GM21367 (cell line): ENCODE measurements at regions not wholly inside any gene's neighbourhood (a gene's known extent, or its start where the extent isn't known, plus 50 kb on each side); places are given as distances from the start of the nearest gene placed in this dataset.
"Not testable (repeated sequence)": the region's sequence is repeated elsewhere in the genome, so short reads cannot be mapped to it uniquely, and the experiment has no call there.

ENCODE experiments used
- ATAC-seq: cut with Tn5 transposase; IDR thresholded peaks from one replicate; pipeline ENCODE4 v1.9.1; 2021; ENCODE audit not compliant: unreplicated experiment

DNA sequence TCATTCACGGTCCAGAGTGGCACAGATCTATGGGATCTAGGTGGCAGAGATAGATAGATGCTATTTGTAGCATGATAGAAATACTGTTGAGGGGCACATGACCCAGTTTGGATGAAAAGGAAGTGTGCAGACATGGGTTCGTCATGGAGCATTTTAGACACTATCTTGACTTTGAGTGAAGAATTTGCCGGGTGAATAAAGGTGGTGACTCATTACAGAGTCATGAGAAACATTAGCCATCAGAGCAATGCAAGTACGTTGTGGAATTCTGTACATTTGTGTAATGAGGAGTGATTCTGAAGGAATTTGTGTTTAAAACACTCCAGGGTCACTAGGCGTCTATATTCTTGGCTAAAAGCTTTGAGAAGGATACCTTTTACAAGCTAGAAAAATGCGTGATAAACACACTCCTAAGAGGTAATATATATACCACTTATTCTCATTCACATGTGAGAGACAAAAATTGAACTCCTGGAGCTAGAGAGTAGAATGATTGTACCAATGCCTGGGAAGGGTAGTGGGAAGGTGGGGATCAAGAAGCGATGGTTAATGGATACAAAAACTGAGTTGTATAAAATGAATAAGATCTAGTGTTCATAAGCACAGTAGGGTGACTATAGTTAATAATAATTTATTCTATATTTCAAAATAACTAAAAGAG, 593.7 kb upstream of the LUZP2 start:
- ATAC-seq = no peak

DNA sequence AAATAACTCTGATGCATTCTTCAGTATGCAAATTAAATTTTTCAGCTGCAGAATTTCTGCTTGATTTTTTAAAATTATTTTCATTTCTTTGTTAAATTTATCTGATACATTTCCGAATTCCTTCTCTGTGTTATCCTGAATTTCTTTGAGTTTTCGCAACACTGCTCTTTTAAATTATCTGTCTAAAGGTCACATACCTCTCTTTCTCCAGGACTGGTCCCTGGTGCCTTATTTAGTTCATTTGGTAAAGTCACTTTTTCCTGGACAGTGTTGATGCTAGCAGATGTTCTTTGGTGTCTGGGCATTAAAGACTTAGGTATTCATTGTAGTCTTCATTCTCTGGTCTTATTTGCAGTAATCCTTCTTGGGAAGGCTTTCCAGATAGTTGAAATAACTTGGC, 577.4 kb upstream of the LUZP2 start:
- no peak for ATAC-seq

- no peak for ATAC-seq
Observed at GRCh38 chr11:23923357-23923756, 573.5 kb upstream of the LUZP2 start.

DNA sequence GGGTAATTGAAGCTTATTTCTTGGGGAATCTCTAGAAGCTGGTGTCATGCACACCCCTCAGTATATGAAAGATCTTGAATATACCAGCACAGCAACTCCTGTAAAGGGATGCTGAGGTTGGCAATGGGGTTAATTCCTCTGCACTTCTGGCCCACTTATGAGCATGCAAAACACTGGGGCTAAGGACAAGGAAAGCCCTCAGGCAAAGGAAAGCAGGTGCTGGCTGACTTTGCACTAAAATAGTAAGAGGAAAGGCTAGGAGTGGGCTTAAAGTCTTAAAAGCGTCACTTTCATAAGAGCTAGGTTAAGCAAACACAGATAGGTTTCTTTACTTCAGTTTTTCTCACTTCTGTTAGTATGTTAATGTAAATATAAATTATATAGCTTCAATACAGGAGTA, 572.6 kb upstream of the LUZP2 start:
- ATAC-seq = no peak

DNA sequence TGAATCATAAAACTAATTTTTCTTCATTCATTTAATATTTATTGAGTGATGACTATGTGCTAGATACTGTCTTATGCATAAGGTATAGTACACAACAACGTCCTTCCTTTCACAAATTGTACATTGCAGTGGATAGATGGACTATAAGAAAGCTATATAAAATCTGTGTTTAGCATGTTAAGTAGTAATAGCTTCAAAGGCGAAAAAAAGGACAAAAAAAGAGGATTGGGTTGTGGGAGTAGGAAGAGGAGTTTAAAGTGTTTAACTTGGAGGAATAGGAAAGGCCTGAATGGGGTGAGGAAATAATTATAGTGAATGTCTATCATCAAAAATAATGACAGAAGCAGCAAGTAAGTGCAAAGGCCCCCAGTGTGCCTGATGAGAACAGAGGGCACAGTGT, 565.4 kb upstream of the LUZP2 start:
- no peak for ATAC-seq

GRCh38 chr11:23932485-23932898, 564.4 kb upstream of the LUZP2 start:
- ATAC-seq = no peak

GRCh38 chr11:23933721-23934120, 563.1 kb upstream of the LUZP2 start:
- ATAC-seq = no peak

- not testable (repeated sequence) for ATAC-seq
Observed at GRCh38 chr11:23934671-23935270, 562.1 kb upstream of the LUZP2 start.

GRCh38 chr11:23942117-23942815, 554.6 kb upstream of the LUZP2 start:
- ATAC-seq = not testable (repeated sequence)

- ATAC-seq = no peak
Observed at GRCh38 chr11:23944923-23945322, 551.9 kb upstream of the LUZP2 start.

DNA sequence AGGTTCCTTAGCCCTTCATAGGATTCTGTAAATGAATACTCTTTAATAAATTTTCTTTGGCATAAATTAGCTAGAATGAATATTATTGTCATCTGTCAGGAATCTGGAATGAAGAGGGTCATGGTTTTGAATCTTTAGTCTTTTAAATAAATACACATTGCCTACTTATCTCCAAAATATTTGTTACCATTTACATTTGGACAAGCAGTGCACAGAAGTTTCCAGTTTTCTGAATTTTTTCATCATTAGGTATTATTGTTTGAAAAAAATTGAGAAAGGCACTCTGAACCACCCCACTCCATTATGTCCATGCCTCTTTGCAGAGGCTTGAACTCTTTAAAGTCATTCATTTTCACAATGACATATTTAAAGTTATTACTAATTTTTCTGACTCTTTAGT, 549.0 kb upstream of the LUZP2 start:
- no peak for ATAC-seq

GRCh38 chr11:23948851-23949250, 548.0 kb upstream of the LUZP2 start:
- ATAC-seq = no peak

DNA sequence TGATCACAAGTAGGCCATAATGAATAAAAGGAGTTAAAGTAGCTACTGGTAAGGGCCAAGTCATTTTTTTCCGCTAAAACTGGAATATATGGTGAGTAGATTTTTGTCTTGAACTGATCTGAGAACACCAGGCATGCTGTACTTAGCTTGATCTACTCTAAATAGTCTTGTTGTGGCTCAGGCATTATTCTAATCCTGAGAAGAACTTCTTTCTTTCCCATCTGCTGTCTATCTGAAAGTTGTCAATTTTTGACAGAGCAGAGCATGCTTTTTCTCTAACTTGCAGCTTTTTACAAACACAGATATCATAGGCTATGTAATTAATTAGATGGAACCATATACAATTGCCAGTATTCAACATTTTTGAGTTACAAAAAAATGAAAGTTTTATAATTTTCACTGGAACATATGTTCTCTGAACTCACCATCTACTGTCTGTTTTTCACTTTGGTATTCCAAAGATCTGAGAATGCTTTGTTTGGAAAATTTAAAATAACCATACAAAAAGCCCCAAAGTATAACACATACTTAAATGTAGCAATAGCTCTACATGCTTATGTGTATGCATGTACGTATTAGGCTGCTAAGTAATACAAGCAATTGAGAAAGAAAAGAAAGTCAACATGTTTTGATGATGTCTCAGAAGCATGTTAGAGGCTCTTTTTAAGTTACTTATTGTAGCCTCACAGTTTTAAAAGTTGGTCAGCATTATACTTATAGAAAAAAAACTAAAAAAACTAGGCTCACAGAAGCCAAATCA, 542.7 kb upstream of the LUZP2 start:
- no peak for ATAC-seq

GRCh38 chr11:23954730-23955129, 542.1 kb upstream of the LUZP2 start:
- ATAC-seq = no peak

GRCh38 chr11:23956586-23956985, 540.3 kb upstream of the LUZP2 start:
- no peak for ATAC-seq

DNA sequence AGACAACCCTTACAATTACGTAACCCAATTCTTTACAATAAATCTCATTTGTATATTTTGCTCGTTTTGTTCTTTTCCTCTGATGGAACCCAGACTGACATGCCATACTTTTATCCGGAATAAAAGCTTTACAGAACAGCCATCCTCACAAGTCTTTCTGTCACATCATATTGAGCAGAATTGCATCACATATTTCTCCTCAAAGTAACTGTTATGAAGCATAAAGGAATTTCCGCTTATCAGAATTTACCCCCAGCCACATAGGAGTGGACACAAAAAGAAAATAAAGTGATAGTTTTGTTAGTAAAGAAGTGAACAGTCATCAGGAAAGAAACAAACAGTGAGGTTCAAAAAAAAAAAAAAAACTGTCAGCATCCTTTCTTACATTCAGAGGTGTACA, 539.5 kb upstream of the LUZP2 start:
- no peak for ATAC-seq

DNA sequence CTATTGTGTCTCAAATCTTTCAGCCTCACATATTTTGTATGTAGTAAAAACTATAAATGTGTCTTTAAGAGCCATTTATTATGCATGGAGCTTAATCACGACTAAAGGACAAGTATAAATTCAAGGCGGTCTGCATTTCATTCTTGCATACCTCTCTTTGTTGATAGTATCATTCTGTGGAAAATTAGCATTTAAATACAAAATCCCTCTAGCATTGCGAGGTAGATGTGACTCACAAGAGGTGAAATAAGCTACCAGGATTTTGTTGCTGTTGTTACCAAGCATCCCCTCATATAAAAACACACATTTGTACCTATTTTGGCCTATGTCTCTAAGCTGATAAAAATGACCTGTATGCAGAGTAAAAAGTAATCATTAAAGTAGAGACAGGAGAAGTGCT, 537.4 kb upstream of the LUZP2 start:
- no peak for ATAC-seq

- ATAC-seq = no peak
Observed at GRCh38 chr11:23961503-23962338, 535.1 kb upstream of the LUZP2 start.

DNA sequence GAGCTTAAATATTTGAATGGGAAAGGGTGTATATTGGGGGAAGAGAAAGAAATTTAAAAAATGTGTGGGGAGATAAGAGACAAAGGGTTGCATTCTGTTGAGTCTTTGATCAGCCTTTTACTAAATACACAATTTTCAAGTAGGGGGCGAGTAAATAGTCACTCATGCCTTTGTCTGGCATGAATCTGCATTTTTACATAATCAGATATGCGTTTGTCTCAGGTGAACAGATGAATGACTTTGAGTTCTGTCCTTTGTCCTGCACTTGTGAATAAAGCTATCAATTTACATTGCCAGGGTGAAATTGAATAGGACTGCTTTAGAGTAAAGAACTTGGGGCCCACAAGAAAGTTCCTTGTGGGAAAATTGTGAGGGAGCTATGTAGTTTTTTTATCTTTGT, 523.6 kb upstream of the LUZP2 start:
- ATAC-seq = no peak

- no peak for ATAC-seq
Observed at GRCh38 chr11:23974051-23974450, 522.8 kb upstream of the LUZP2 start.

- no peak for ATAC-seq
Observed at GRCh38 chr11:23974601-23975000, 522.3 kb upstream of the LUZP2 start.
